Ishikawa (cell line): ENCODE measurements at regions not wholly inside any gene's neighbourhood (a gene's known extent, or its start where the extent isn't known, plus 50 kb on each side); places are given as distances from the start of the nearest gene placed in this dataset.

Experiments
- CEBPB ChIP-seq: IDR thresholded peaks from 2 replicates; pipeline ENCODE4 v1.6.1; 2012
- CREB1 ChIP-seq: IDR thresholded peaks from 2 replicates; pipeline ENCODE4 v1.6.1; 2012; ENCODE audit warnings: low read depth
- EP300 ChIP-seq: IDR thresholded peaks from 2 replicates; pipeline ENCODE4 v1.6.1; 2012; ENCODE audit warnings: borderline replicate concordance
- MAX ChIP-seq: IDR thresholded peaks from 2 replicates; pipeline ENCODE4 v1.6.1; 2012
- NFIC ChIP-seq: IDR thresholded peaks from 2 replicates; pipeline ENCODE4 v1.6.1; 2012
- RAD21 ChIP-seq: IDR thresholded peaks from 2 replicates; pipeline ENCODE4 v1.6.1; 2012; ENCODE audit warnings: low read depth
- REST ChIP-seq: IDR thresholded peaks from 2 replicates; pipeline ENCODE4 v1.6.1; 2012; ENCODE audit warnings: low read depth, mild to moderate bottlenecking
- TAF1 ChIP-seq: IDR thresholded peaks from 2 replicates; pipeline ENCODE4 v1.6.1; 2012; ENCODE audit warnings: low read depth, mild to moderate bottlenecking
- TEAD4 ChIP-seq: IDR thresholded peaks from 2 replicates; pipeline ENCODE4 v1.6.1; 2012
- USF1 ChIP-seq: IDR thresholded peaks from 2 replicates; pipeline ENCODE4 v1.6.1; 2012
- YY1 ChIP-seq: IDR thresholded peaks from 2 replicates; pipeline ENCODE4 v1.6.1; 2012; ENCODE audit warnings: low read depth
- ZBTB7A ChIP-seq: IDR thresholded peaks from 2 replicates; pipeline ENCODE4 v1.6.1; 2012; ENCODE audit warnings: low read depth

- no peak for TF ChIP-seq REST
- TF ChIP-seq YY1: no peak
- no peak for TF ChIP-seq MAX
- TF ChIP-seq TEAD4: no peak
- no peak for TF ChIP-seq TAF1
- no peak for TF ChIP-seq CREB1
- TF ChIP-seq CEBPB: no peak
- no peak for TF ChIP-seq RAD21
- TF ChIP-seq USF1: no peak
- no peak for TF ChIP-seq ZBTB7A
- no peak for TF ChIP-seq NFIC
- TF ChIP-seq EP300: no peak
Measured at GRCh38 chr5:18420711-18421110, 786.5 kb downstream of the TAF11L14 start.
